Lung (tissue), 11 donors: ENCODE measurements at regions not wholly inside any gene's neighbourhood (a gene's known extent, or its start where the extent isn't known, plus 50 kb on each side); places are given as distances from the start of the nearest gene placed in this dataset.

Source experiments
- ATAC-seq: fragments of 200-7000 bp; cut with Tn5 transposase; one replicate; pipeline ENCODE4 v1.9.1; 2020; ENCODE audit warnings: moderate number of reproducible peaks; ENCODE audit not compliant: insufficient read depth, low FRiP score
- DNase-seq, 3 donors: peaks; one replicate each; pipeline ENCODE4 v3.0.0-alpha.2; 2013 to 2017
- H3K27ac ChIP-seq, 2 donors: one replicate each; pipeline ENCODE4 v1.5.1; 2013; ENCODE audit warnings: mild to moderate bottlenecking in 2 of 2, moderate library complexity in 2 of 2, control low read depth in 1 of 2, inconsistent platforms in 1 of 2, low read depth in 1 of 2, low read length in 1 of 2
- H3K27me3 ChIP-seq, 3 donors: one replicate each; pipeline ENCODE4 v1.5.1; 2013; ENCODE audit warnings: low read length in 2 of 3; ENCODE audit not compliant: control insufficient read depth in 3 of 3, insufficient read depth in 3 of 3
- H3K36me3 ChIP-seq, 4 donors: one replicate each; pipeline ENCODE4 v1.5.1; 2013; ENCODE audit warnings: low read length in 4 of 4, mild to moderate bottlenecking in 1 of 4, moderate library complexity in 1 of 4; ENCODE audit not compliant: control insufficient read depth in 4 of 4, insufficient read depth in 4 of 4
- H3K4me1 ChIP-seq, 5 donors: one replicate each; pipeline ENCODE4 v1.5.1; 2013; ENCODE audit warnings: low read length in 5 of 5, mild to moderate bottlenecking in 2 of 5, moderate library complexity in 1 of 5; ENCODE audit not compliant: control insufficient read depth in 5 of 5, insufficient read depth in 5 of 5
- H3K4me3 ChIP-seq: one replicate; pipeline ENCODE4 v1.5.1; 2013; ENCODE audit warnings: mild to moderate bottlenecking, control low read depth, moderate library complexity
- H3K9ac ChIP-seq, 2 donors: one replicate each; pipeline ENCODE4 v1.5.1; 2013; ENCODE audit warnings: low read length in 2 of 2, control low read depth in 1 of 2; ENCODE audit not compliant: insufficient read depth in 1 of 2
- H3K9me3 ChIP-seq, 4 donors: one replicate each; pipeline ENCODE4 v1.5.1; 2013; ENCODE audit warnings: low read length in 3 of 4, mild to moderate bottlenecking in 1 of 4, moderate library complexity in 1 of 4; ENCODE audit not compliant: control insufficient read depth in 4 of 4, insufficient read depth in 3 of 4
- WGBS, 2 donors: extraction: QIAGEN DNeasy Blood & Tissue Kit; methylation state at CpG; one replicate each; pipeline ENCODE4 v1.1.7; 2013; 5-methylcytosine and 5-hydroxymethylcytosine counted together
- TF ChIP-seq, protein P1 (sequence below): IDR thresholded peaks from 2 replicates; pipeline ENCODE4 v1.5.1; 2012; ENCODE audit warnings: mild to moderate bottlenecking; ENCODE audit errors: control extremely low read depth, extremely low read depth
- donor health status: control.
- donor health status: control.
- donor health status: Bipolar disorder and iron deficiency.
- donor health status: healthy.
- donor health status: DM: yes; HTN: yes; CAD: no.

- TF ChIP-seq, protein P1, sequence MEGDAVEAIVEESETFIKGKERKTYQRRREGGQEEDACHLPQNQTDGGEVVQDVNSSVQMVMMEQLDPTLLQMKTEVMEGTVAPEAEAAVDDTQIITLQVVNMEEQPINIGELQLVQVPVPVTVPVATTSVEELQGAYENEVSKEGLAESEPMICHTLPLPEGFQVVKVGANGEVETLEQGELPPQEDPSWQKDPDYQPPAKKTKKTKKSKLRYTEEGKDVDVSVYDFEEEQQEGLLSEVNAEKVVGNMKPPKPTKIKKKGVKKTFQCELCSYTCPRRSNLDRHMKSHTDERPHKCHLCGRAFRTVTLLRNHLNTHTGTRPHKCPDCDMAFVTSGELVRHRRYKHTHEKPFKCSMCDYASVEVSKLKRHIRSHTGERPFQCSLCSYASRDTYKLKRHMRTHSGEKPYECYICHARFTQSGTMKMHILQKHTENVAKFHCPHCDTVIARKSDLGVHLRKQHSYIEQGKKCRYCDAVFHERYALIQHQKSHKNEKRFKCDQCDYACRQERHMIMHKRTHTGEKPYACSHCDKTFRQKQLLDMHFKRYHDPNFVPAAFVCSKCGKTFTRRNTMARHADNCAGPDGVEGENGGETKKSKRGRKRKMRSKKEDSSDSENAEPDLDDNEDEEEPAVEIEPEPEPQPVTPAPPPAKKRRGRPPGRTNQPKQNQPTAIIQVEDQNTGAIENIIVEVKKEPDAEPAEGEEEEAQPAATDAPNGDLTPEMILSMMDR: no peak
- H3K4me1 ChIP-seq: peaks cover 0 to 2% (median 0%) of the 10 kb centered on the region in 5 donors
- H3K9ac ChIP-seq: no peak overlapping the region
- H3K27me3 ChIP-seq: no peaks in the 10 kb centered on the region
- DNase-seq (no peak), ATAC-seq (no peak)
- 83 to 91% methylated on average over 3 of the region's 3 CpGs for WGBS, 2 donors
- H3K27ac ChIP-seq: no peak overlapping the region
- no peaks in the 10 kb centered on the region for H3K36me3 ChIP-seq
- H3K4me3 ChIP-seq: no peak overlapping the region
- H3K9me3 ChIP-seq: peaks cover 0 to 4% (median 2%) of the 10 kb centered on the region in 4 donors
Measured at GRCh38 chr20:10877342-10877741, 203.5 kb upstream of the JAG1 start.

DNA sequence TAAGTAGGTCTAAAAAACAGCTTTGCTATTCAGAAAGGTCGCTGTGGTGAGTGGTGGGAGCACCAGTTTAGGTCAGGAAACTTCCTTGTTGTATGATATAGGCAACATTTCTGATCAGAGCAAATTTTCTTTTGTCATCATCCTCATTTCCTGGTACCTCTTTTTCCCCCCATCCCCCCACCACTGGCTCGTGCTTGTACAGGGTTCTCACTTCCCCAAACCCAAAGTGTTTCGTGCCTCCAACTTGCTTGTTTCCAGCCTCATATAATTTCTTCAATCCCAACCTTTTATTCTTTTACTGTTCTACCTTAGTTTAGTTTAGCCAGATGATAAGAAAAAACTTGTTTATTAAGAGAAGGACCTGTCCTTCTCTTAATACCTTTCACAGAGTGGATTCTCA is 209.4 kb upstream of the JAG1 start:
- 51 to 71% methylated on average over 3 of the region's 3 CpGs for WGBS, 2 donors
- Histone ChIP-seq H3K9me3 (peaks cover 0 to 2% (median 0%) of the 10 kb centered on the region in 4 donors), H3K4me3 (no peak overlapping the region), H3K27ac (no peak overlapping the region), H3K36me3 (no peaks in the 10 kb centered on the region), H3K9ac (no peak overlapping the region), H3K27me3 (no peaks in the 10 kb centered on the region), H3K4me1 (no peaks in the 10 kb centered on the region)
- DNase-seq: no peak
- no peak for ATAC-seq
- TF ChIP-seq, protein P1: no peak

GRCh38 chr20:10893321-10893720 is 219.5 kb upstream of the JAG1 start:
- TF ChIP-seq, protein P1: no peak
- H3K9ac ChIP-seq: no peak overlapping the region
- no peak for DNase-seq
- H3K9me3 ChIP-seq: no peaks in the 10 kb centered on the region
- no peak for ATAC-seq
- H3K27ac ChIP-seq: no peak overlapping the region
- no peaks in the 10 kb centered on the region for H3K4me1 ChIP-seq
- 93 to 95% methylated on average over 3 of the region's 3 CpGs for whole genome bisulfite sequencing, 2 donors
- no peak overlapping the region for H3K4me3 ChIP-seq
- H3K36me3 ChIP-seq: no peaks in the 10 kb centered on the region
- H3K27me3 ChIP-seq: no peaks in the 10 kb centered on the region

DNA sequence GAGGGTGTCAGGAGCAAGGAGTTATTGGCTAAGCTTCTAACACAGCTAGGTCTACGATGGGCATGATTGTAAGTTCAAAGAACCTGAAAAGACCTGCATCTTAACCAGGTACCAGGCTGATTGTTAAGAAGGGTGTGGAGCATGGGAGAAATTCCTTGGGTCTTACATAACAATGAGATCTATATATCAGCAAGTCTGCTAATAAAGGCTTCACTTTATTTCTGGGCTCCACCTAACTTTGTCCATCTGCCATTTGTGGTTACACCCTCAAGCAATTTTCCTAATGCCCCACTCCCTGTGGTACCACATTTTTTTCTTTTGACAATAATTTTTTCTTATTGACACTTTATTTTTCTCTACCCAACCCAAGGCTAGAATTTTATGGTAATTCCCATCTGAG is 223.5 kb upstream of the JAG1 start:
- 81 to 92% methylated on average over 1 of the region's 1 CpG for WGBS, 2 donors
- Histone ChIP-seq H3K9ac (no peak overlapping the region), H3K36me3 (no peaks in the 10 kb centered on the region), H3K4me1 (peaks cover 0 to 7% (median 0%) of the 10 kb centered on the region in 5 donors), H3K9me3 (no peaks in the 10 kb centered on the region), H3K27ac (no peak overlapping the region), H3K27me3 (no peaks in the 10 kb centered on the region), H3K4me3 (no peak overlapping the region)
- TF ChIP-seq, protein P1: no peak
- ATAC-seq: no peak
- DNase-seq: no peak
